Posterior vena cava (tissue), 2 donors: ENCODE measurements at regions not wholly inside any gene's neighbourhood (a gene's known extent, or its start where the extent isn't known, plus 50 kb on each side); places are given as distances from the start of the nearest gene placed in this dataset.

Experiments used
- DNase-seq: peaks from one replicate; pipeline ENCODE4 v3.0.0-alpha.2; 2020; ENCODE audit warnings: low spot score
- intact Hi-C, 2 donors: fragments of 100-400 bp; cut with DNase I; formaldehyde crosslinking; loops; one replicate each; pipeline versions ENCODE4 v1.14.1 to v1.14.2; 2022 to 2023
- donor health status: DM: yes; HTN: yes; CAD: no.
- donor health status: DM: yes; HTN: yes; CAD: no.

DNA sequence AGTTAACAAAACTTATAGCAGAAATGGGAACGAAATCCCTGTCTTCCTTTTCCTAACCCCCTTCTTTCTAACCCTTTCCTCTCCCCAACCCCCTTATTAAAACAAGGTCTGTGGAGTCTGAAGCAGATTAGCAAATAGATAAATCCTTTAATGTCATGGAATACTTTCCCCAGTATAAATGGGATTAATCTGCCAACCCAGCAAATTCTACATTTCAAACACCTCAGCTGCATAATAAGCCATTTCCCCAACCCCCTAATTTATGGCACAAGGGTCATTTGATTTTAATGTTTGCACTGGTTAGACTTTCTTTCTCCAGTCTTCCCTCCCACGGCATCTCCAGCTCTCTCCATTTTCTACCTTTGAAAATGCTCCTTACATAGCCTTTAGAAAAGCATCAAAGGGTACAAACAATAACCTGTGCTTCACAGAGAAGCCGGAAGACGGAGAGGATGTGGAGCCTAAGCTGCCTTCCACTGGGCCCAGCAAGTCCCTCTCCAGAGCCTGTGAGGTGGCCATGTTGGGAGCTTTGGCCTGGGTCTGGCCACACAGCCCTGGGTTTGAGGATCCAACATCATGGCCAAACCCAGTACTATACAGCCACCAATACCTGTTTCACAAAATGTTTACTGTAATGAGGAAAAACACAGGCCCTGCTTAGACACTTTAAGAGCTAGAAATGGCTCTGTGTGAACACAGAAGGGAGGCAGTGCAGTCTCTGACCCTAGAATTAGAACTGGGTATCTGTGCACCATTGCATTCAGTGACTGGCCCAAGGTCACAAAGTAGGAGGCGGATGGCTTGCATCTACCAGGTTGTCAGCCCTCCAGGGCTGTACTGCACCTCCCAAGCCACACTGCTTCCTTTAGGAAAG is 56.9 kb upstream of the SPRY1 start:
- no peak for DNase-seq
- intact Hi-C loops, result no loop called here

DNA sequence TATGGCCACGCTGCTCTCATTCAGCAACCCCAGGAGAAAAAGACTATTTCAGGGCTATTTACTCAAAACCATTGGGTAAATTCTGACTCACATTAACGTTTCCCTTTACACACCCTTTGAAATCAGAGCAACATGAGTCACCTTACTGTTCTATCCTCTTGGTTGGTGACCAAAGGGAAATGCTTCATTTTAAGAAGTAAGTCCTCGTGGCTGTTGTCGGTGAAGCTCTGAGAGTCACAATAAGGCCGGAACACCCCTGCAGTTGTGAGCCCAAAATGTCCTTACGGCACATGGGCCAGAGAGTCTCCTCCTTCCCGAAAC is 56.3 kb upstream of the SPRY1 start:
- intact Hi-C loops, result no loop called here
- no peak for DNase-seq

DNA sequence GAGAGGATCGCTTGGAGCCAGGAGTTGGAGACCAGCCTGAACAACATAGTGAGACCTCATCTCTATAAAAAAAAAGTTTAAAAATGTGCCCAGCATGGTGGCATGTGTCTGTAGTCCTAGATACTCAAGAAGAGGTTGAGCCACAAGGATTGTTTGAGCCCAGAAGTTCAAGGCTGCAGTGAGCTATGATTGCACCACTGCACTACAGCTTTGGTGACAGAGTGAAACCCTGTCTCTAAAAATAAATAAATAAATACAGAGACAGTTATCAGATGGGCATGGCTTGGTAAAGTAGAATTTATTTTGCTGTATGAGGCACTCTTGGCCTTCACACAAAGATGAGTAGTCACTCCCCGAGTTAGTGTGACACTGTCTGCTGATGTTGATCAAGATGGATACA is 54.1 kb upstream of the SPRY1 start:
- intact Hi-C loops, result no loop called here
- no peak for DNase-seq

DNA sequence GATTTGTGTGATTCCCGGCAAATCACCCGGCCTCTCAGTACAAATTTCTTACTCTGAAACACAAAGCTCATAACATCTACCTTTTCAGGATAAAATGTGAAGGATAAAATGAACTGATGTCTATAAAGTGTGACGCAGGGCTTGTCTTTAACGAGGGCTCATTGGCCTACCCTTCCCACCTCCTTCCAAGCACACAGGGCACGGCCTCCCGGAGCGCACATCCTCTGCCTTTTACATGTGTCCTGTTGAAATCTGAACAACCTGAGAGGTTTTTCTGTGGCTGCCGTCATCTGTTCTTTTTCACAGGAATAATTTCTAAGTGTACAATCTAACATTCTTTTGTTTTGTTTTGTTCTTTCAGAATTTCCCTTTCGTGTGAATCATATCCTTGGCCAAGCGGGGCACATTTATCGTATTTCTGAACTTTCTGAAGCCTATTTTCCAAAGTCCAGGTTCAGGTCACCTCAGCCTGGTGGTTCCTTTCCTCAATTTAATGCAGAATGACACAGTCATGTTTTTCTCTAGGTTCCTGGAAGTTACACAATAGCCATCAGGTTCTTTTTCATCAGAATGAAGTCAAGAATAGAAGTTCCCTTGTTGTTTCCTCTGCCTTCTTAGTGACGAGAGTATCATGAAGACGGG is 53.1 kb upstream of the SPRY1 start:
- intact Hi-C loops, result no loop called here
- DNase-seq, result no peak

DNA sequence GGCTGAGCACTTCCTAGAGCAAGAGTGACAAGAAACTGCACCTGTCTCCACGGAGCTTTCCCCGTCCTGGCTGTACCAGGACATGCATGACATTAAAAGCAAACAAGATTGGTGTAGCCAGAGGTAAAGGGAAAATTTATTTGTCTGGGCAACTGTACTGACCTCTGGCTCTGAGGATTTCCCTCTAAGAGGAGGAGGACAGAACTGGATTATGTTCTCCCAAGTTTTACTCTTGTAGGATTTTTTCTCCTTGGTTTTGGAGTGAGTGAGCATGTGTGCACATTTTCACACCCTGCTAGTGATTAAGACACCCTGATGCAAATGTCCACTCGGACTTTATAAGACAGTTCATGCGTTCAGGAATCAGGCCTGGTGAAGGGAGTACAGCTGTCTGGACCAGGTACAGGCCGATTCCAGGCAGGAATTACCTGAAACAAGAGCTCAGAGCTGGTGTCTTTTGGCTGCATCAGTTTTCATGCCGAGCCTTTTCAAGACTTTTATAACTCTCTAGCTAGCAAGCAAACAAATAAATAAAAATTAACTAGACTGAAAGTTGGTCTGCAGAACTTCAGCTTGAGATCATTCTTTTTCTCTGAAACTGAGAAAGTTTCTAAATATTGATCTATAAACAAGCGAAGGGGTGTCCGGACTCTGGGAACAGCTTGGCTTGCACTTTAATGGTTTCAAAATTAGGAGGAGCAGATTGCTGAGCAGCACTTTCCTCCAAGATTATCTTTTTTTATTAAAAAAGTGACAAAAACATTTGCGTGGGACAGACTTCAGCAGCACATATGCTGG is 51.3 kb upstream of the SPRY1 start:
- intact Hi-C loops, result no loop called here
- no peak for DNase-seq

DNA sequence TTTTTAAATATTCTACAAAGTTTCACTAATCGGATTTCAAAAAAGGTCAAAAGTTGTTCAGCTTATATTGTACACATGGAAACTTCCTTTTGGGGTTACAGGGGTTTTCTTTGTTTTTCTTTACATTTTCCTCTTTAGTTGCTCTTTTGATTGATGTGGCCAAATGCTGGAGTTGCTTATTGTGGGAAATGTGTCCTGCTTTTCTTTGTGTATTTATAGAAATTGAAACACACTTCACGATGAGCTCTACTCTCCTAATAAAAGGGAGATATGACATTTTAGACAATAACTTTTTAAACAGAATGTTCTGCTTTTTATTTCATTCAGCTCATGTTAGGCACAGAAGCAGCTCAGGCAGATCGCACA is 50.7 kb upstream of the SPRY1 start:
- no peak for DNase-seq
- intact Hi-C loops, result no loop called here

DNA sequence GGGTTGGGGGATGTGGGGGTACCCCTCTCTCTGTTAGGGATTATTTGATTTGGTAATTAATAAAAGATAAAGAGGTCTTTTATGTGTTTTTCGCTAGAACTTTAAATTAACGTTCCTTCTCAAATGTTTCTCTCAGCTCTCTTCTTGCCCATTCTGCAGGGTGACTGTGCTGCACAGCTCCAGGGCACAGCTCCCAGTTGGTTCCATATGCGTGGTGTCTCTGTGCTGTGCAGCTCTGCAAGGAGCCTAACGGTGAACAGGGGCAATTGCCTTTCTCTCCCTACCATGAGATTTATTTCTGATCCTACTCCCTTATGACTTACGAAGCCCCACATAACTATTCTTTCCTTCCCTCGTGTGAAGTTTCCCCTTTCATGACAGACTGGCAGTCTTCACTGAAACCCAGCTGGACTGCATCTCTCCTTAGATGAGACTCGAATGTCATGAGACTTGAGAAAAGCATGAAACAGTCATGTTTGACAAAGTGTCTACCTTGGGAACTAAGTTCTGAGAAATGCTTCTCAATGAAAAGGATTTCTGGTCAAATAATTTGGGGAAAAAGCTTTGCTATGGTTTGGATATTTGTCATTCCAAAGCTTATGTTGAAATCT is 50.2 kb upstream of the SPRY1 start:
- DNase-seq, result no peak
- intact Hi-C loops, result no loop called here
